Effector memory CD8-positive, alpha-beta T cell (primary cell): ENCODE measurements at regions not wholly inside any gene's neighbourhood (a gene's known extent, or its start where the extent isn't known, plus 50 kb on each side); places are given as distances from the start of the nearest gene placed in this dataset.

ENCODE experiments used
- ATAC-seq: fragments of 150-1000 bp; cut with Tn5 transposase; replicated peaks from 2 replicates; pipeline ENCODE4 v1.10.0; 2021; ENCODE audit warnings: mild to moderate bottlenecking, moderate library complexity
- DNase-seq, 3 experiments: peaks; one replicate each; pipeline ENCODE4 v3.0.0; 2021
- H3K27ac Mint-ChIP-seq, 2 donors: one replicate each; pipeline ENCODE4 v1.8.0; 2022; ENCODE audit warnings: mild to moderate bottlenecking in 2 of 2, mixed read lengths in 2 of 2, moderate library complexity in 2 of 2
- H3K27me3 Mint-ChIP-seq, 2 donors: one replicate each; pipeline ENCODE4 v1.8.0; 2022; ENCODE audit warnings: mixed read lengths in 2 of 2
- H3K36me3 Mint-ChIP-seq: one replicate; pipeline ENCODE4 v1.8.0; 2022; ENCODE audit warnings: mild to moderate bottlenecking, moderate library complexity, mixed read lengths; ENCODE audit not compliant: insufficient read depth
- H3K4me1 Mint-ChIP-seq, 2 donors: one replicate each; pipeline ENCODE4 v1.8.0; 2022; ENCODE audit warnings: low read depth in 2 of 2, mixed read lengths in 2 of 2
- H3K4me3 Mint-ChIP-seq, 2 donors: one replicate each; pipeline ENCODE4 v1.8.0; 2022; ENCODE audit warnings: mild to moderate bottlenecking in 2 of 2, mixed read lengths in 2 of 2, moderate library complexity in 2 of 2
- H3K9me3 Mint-ChIP-seq, 2 donors: one replicate each; pipeline ENCODE4 v1.8.0; 2022; ENCODE audit warnings: mixed read lengths in 2 of 2

DNA sequence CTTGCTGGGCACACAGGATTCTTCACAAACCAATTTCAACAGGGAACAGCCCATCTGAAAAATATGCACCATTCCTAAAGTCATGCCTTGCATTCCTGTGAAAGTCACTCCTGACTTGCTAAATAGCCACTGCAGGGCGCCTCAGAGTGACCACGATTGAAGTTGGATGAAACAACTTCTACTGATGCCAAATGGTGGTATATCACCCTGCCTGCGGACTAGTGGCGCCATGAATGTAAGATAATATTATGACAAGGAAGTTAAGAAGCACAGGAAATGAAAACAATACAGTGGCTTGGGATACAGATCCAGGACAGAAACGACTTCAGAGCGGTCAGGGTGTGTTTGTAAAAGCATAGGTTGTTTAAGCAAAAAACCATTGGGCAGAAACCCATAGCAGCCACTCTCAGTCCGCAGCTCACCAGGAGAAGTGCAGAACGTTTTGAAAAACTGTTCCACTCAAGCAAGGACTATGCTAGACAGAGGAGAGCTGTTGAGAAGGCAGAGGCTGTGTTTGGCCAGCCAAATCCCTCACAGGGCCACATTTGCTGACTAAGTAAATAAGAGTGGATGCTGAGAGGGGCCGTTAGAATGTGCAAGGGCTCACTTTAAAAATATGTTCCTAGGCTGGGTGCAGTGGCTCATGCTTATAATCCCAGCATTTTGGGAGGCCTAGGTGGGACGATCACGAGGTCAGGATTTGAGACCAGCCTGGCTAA is 250.4 kb downstream of the PTTG2 start:
- Mint-ChIP-seq H3K36me3 (no peaks in the 10 kb centered on the region), H3K4me3 (no peak overlapping the region), H3K4me1 (no peaks in the 10 kb centered on the region), H3K27me3 (no peaks in the 10 kb centered on the region), H3K27ac (no peak overlapping the region), H3K9me3 (no peaks in the 10 kb centered on the region)
- ATAC-seq = no peak
- DNase-seq = no peak

DNA sequence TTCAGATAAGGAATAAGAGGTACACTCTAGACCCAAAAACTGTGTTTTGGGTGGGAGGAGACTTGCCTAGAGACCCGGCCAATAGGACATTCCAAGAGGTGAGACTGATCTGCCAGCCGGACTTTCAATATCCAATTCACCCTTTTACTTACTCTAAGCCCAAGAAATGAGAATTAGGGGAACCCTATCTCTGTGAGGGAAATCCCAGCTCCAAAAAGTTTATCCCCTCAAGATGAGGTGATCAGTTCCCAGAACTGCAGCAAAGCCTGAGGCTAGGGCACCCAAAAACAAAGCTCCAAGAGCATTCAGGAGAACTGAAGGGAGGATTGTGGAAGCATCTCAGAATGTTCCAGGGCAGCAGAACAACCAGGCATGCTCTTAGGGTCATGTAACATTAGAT is 251.7 kb downstream of the PTTG2 start:
- Mint-ChIP-seq H3K27ac (no peak overlapping the region), H3K9me3 (no peaks in the 10 kb centered on the region), H3K4me1 (no peaks in the 10 kb centered on the region), H3K4me3 (no peak overlapping the region), H3K36me3 (no peaks in the 10 kb centered on the region), H3K27me3 (no peaks in the 10 kb centered on the region)
- no peak for ATAC-seq
- no peak for DNase-seq

DNA sequence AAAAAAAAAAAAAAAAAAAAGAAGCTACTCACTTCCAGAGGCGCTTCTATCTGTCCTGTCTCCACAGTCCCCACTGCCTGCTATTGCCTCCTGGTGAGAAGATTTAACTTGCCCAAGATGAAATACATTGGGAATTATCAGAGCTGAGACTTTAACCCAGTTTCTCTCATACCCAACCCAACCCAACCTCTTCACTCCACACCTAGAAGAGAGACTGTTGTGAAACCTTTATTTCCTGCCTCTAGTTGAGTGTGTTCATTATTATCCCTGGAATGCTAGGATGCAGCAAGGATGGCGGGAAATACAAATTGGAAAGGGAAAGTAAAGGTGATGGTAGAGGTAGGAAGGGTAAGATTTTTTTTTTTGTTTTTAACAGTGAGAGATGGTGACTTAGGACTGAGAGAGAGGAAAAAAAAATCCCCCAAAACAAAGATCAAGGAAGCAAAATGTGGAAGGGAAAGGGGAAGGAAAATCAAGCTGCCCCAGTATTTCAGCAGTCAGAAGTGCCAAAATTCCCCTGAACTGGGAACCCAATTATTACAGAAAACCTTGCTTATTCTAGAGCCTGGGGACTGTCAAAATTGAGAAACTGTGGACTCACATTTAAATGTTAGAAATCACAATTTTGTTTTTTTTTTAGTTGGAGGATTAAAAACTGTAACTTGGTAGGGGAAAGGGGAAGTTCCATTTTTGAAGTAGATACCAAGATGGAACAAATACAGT is 253.0 kb downstream of the PTTG2 start:
- no peaks in the 10 kb centered on the region for H3K27me3 Mint-ChIP-seq
- no peak overlapping the region for H3K27ac Mint-ChIP-seq
- ATAC-seq (no peak), DNase-seq (no peak)
- H3K9me3 Mint-ChIP-seq = no peaks in the 10 kb centered on the region
- no peaks in the 10 kb centered on the region for H3K4me1 Mint-ChIP-seq
- H3K4me3 Mint-ChIP-seq = no peak overlapping the region
- no peaks in the 10 kb centered on the region for H3K36me3 Mint-ChIP-seq

DNA sequence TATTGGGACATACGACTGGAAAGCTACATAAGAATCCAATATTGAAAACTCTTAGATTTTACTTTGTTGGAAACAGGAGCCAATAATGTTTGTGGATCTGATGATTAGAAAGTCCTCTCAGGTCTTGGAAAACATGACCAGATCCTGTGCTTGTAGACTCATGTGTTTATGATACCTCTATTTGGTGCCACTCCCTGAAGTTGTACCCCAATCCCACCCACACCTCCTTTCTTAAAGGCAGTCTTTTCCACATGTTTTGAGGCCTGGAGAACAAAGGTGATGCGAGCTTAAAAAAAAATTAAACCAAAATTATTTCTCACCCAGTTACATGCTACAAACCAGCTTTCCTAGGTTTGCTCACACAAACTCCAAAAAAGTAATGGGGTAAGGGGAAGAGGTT is 262.7 kb downstream of the PTTG2 start:
- no peaks in the 10 kb centered on the region for H3K9me3 Mint-ChIP-seq
- H3K4me1 Mint-ChIP-seq = no peaks in the 10 kb centered on the region
- DNase-seq = no peak
- no peaks in the 10 kb centered on the region for H3K36me3 Mint-ChIP-seq
- H3K27ac Mint-ChIP-seq = no peak overlapping the region
- H3K4me3 Mint-ChIP-seq = no peak overlapping the region
- ATAC-seq = no peak
- H3K27me3 Mint-ChIP-seq = peaks cover 0 to 6% of the 10 kb centered on the region in 2 donors

DNA sequence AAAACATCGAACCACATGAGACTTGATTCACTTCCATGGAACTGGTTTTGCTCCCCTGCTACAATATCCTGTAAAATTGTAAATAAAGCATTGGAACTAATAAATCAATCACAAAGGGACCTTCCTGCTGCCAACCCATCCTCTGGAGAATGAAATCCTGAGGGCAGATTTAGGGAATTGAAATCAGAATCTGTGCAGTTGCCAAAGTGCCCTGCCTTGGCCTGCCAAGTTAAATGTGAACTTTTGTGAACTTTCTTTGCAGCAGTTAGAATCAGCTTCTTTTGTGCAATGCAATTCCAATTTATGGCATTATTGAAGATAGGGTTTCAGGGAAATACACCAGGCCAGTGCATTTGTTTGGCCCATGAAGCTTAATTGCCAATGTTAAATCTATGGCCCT is 263.1 kb downstream of the PTTG2 start:
- no peak overlapping the region for H3K27ac Mint-ChIP-seq
- H3K9me3 Mint-ChIP-seq = no peaks in the 10 kb centered on the region
- no peak for DNase-seq
- ATAC-seq = no peak
- peaks cover 0 to 6% of the 10 kb centered on the region in 2 donors for H3K27me3 Mint-ChIP-seq
- no peaks in the 10 kb centered on the region for H3K36me3 Mint-ChIP-seq
- H3K4me3 Mint-ChIP-seq = no peak overlapping the region
- H3K4me1 Mint-ChIP-seq = no peaks in the 10 kb centered on the region

DNA sequence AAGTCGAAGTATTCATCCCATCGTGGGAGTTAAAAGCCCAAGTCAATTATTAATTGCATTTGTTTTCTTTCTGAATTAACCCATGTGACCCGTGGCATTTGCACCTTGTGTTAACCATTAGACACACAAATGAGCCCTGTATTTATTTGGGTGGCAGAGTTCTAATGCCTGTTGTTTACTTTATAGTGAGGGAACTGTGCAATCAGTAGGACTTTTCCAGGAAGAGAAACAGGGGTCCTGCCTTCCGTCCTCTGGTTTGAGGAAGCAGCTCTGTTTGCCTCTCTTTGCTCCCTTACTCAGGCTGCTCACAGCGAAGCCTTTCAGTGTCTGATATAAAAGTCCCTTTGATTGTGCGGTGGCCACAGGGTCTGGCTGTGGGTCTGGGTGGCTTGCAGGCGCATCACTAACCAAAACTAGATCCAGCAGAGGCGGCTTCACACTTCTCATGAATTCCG is 263.6 kb downstream of the PTTG2 start:
- H3K4me3 Mint-ChIP-seq = no peak overlapping the region
- DNase-seq (no peak), ATAC-seq (no peak)
- H3K4me1 Mint-ChIP-seq = no peaks in the 10 kb centered on the region
- no peaks in the 10 kb centered on the region for H3K36me3 Mint-ChIP-seq
- H3K27me3 Mint-ChIP-seq = peaks cover 0 to 6% of the 10 kb centered on the region in 2 donors
- no peaks in the 10 kb centered on the region for H3K9me3 Mint-ChIP-seq
- no peak overlapping the region for H3K27ac Mint-ChIP-seq

DNA sequence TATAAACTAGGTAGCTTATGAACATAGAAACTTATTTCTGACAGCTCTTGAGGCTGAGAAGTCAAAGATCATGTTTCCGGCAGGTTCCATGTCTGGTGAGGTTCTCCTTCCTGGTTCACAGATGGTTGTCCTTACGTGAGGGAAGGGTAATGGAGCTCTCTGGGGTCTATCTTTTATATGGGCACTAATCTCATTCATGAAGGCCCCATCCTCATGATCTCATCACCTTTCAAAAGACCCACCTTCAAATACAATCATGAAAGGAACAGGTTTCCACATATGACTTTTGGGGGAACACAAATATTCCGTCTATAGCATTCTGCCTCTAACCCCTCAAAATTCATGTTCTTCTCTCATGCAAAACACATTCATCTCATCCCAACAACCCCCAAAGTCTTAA is 264.7 kb downstream of the PTTG2 start:
- Mint-ChIP-seq H3K4me1 (no peaks in the 10 kb centered on the region), H3K9me3 (no peaks in the 10 kb centered on the region), H3K27me3 (peaks cover 0 to 6% of the 10 kb centered on the region in 2 donors), H3K36me3 (no peaks in the 10 kb centered on the region), H3K4me3 (no peak overlapping the region), H3K27ac (no peak overlapping the region)
- DNase-seq (no peak), ATAC-seq (no peak)

DNA sequence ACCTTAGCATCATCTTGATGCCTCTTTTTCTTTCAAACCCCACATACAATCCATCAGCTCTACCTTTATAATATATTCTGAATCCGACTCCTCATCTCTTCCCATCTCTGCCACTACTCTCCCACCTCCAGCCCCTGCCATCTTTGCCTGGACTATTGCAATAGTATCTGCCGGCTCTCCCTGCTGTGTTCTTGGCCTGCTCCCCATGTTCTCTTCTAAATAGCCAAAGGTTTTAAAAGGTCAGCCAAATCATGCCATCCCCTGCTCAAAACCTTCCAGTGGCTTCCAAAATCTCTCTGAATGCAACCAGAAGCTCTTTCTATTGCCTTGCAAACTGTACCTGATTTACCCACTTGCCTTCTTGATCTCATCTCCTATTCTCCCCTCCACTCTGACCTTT is 266.0 kb downstream of the PTTG2 start:
- Mint-ChIP-seq H3K9me3 (no peaks in the 10 kb centered on the region), H3K27me3 (peaks cover 0 to 6% of the 10 kb centered on the region in 2 donors), H3K4me1 (no peaks in the 10 kb centered on the region), H3K4me3 (no peak overlapping the region), H3K36me3 (no peaks in the 10 kb centered on the region), H3K27ac (no peak overlapping the region)
- ATAC-seq (no peak), DNase-seq (no peak)

DNA sequence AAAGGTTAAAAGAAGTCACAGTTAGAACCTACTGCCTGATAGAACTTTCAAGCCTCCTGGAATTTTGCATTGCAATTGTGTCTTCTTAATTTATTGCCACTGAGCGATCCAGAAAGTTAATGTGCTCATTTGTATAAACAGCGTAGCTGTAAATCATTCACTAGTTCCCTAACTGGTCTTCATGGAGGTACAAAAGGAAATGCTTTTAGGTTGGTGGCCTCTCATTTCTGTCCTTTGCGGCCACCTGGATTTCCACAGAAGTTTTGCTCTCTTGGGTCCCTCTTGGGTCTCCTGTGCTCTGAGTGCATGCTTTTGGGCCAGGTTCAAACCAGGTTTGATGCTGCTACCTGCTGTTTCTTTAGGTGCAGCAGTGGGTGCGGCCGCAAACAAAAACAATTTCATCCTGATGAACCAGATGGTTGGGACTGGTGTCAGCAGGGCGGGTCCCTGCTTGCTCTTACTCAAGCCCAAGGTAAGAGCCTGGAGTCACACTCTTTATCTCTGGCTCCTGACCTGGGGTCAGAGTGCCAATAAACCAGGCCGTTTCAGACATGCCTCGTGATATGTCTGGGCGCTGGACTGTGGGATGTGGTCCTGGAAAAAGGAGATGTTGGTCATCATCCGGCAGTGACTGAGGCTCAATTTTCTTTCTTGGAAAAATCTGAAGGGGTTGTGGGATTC is 270.1 kb downstream of the PTTG2 start:
- H3K27ac Mint-ChIP-seq = no peak overlapping the region
- no peak overlapping the region for H3K4me3 Mint-ChIP-seq
- peaks cover 0 to 6% of the 10 kb centered on the region in 2 donors for H3K27me3 Mint-ChIP-seq
- no peaks in the 10 kb centered on the region for H3K4me1 Mint-ChIP-seq
- no peaks in the 10 kb centered on the region for H3K9me3 Mint-ChIP-seq
- no peak for DNase-seq
- no peaks in the 10 kb centered on the region for H3K36me3 Mint-ChIP-seq
- no peak for ATAC-seq

DNA sequence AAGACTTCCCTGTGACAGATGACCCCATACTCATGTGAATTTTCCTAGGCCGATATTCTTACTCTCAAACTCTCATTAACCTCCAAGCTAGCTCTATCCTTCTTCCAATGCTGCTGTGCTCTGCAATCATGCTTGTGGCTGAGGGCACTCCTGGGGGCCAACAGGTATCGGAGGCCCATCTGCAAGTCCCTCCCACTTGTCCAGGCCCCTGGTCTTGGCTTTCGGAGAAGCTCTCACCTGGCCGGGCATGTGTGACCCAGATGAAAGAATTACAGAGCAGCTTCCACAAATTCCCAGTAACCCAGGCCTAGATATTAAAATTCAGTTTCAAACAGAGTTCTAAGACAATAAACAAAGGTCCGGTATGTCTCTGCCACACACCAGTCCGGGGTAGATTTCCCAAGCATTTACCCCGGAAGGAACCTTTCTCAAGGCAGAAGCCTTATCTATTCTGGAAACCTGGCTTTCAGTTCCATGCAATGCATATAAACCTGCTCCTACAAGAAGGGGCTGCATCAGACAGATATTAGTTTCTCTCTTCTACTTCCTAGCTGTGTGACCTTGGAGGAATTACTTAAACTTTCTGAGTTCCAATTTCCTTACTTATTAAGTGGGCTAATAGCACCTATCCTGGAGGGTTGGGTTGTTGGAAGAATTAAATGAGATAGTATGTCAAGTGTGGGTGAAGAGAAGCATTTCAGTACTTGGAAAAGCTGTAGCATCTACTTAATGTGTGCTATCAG is 270.8 kb downstream of the PTTG2 start:
- DNase-seq (no peak), ATAC-seq (no peak)
- H3K4me1 Mint-ChIP-seq = no peaks in the 10 kb centered on the region
- peak overlapping the region in 1 of 2 donors; percentile 50 for H3K27ac Mint-ChIP-seq
- H3K9me3 Mint-ChIP-seq = no peaks in the 10 kb centered on the region
- no peak overlapping the region for H3K4me3 Mint-ChIP-seq
- no peaks in the 10 kb centered on the region for H3K36me3 Mint-ChIP-seq
- H3K27me3 Mint-ChIP-seq = peaks cover 0 to 6% of the 10 kb centered on the region in 2 donors

DNA sequence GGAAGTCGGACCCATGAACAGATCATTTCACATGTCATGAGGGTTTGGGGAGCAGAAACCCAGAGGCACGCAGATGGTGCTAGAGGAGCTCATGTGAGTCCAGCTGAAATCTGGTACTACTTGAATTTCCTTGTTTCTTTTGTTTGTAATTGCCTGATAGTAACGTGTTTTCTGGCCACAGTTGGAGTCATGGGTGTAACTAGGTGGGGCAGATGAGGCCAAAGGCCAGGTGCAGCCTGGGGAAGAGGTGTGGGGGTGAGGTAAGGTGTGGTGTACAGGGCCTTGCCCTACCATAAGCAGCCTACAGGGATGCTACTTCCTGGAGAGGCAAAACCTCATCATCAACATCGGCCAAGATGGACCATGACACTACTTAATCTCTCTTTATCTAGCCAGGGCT is 271.4 kb downstream of the PTTG2 start:
- H3K36me3 Mint-ChIP-seq = peaks cover 1% of the 10 kb centered on the region
- ATAC-seq = no peak
- H3K27me3 Mint-ChIP-seq = peaks cover 0 to 6% of the 10 kb centered on the region in 2 donors
- H3K27ac Mint-ChIP-seq = peak overlapping the region in 1 of 2 donors; percentile 50
- H3K4me3 Mint-ChIP-seq = no peak overlapping the region
- no peaks in the 10 kb centered on the region for H3K9me3 Mint-ChIP-seq
- H3K4me1 Mint-ChIP-seq = no peaks in the 10 kb centered on the region
- no peak for DNase-seq

DNA sequence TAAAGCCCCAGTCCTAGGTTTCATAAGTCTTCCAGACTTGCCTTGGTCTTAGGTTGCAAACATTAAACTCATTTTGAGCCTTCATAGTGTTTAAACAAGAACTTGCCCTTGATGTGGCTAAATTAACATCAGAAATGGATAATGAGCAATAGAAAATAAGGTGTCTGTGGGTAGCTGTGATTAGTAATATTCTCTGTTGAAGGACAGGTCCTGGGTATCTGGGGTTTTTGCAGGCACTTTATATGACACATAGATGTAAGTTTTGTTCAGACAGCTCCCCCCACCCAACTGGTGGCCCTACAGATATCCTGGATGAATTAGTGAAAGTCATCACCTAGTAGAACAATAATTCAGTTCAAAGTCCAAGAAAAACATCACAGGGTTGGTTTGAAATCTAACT is 272.5 kb downstream of the PTTG2 start:
- Mint-ChIP-seq H3K4me3 (no peak overlapping the region), H3K4me1 (no peaks in the 10 kb centered on the region), H3K27ac (no peak overlapping the region), H3K9me3 (no peaks in the 10 kb centered on the region), H3K36me3 (peaks cover 3% of the 10 kb centered on the region), H3K27me3 (no peaks in the 10 kb centered on the region)
- no peak for DNase-seq
- no peak for ATAC-seq

DNA sequence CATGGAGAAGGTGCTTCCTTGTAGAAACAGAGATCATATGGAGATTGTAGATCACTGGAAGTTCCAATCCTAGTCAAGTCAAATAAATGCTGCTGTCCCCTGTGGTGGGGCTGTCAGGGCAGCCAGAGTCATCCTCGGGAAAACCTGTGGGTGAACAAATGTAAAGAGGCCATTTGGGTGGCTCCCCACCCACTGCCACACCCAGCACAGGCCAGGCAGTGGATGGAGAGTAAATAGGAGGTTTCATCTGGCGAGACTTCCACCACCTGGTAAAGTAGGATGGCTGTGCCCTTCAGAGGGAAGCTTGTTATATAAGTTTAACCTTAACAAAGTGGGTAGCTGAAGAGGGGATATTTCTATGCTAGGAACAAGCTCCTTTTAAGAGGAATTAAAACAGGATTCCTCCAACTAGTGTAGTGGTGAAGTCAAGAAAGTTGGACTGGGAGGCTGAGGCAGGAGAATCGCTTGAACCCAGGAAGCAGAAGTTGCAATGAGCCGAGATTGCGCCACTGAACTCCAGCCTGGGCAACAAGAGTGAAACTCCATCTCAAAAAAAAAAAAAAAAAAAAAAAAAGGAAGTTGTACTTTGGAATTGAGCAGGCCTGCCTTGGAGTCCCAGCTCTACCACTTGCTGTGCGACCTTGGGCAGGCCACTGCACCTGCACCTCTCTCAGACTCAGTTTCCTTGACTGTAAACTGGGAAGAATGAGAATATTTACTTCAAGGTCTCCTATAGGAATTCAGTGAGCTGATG is 273.7 kb downstream of the PTTG2 start:
- DNase-seq (no peak), ATAC-seq (no peak)
- no peaks in the 10 kb centered on the region for H3K4me1 Mint-ChIP-seq
- H3K36me3 Mint-ChIP-seq = peaks cover 3% of the 10 kb centered on the region
- H3K4me3 Mint-ChIP-seq = no peak overlapping the region
- H3K27ac Mint-ChIP-seq = no peak overlapping the region
- H3K27me3 Mint-ChIP-seq = no peaks in the 10 kb centered on the region
- no peaks in the 10 kb centered on the region for H3K9me3 Mint-ChIP-seq
